IMR-90 (cell line): ENCODE measurements at regions not wholly inside any gene's neighbourhood (a gene's known extent, or its start where the extent isn't known, plus 50 kb on each side); places are given as distances from the start of the nearest gene placed in this dataset.

ENCODE experiments used
- ATAC-seq: fragments of 200-7000 bp; cut with Tn5 transposase; 2 replicates; pipeline ENCODE4 v1.9.1; 2020; ENCODE audit warnings: low read depth, mild to moderate bottlenecking, moderate library complexity
- BruUV-seq: library from RNA; stranded (reverse); fragments of 400-500 nt; replicated peaks from 2 replicates; lab custom pipeline; 2021; lab: Mats Ljungman, UMichigan
- CTCF ChIA-PET: fragments of 300-600 bp; formaldehyde crosslinking; extraction: SDS; loops from one replicate; lab custom pipeline; 2021; ENCODE audit warnings: antibody characterized with exemption; lab: Yijun Ruan, JAX
- POLR2A ChIA-PET: fragments of 300-600 bp; sonication (Branson Sonifier 250); formaldehyde crosslinking; loops from one replicate; lab custom pipeline; 2022; ENCODE audit warnings: antibody characterized with exemption; ENCODE audit not compliant: unreplicated experiment; lab: Charles Lee
- DNase-seq: peaks from one replicate; pipeline ENCODE4 v3.0.0; 2013
- H2AFZ ChIP-seq: replicated peaks from 2 replicates; pipeline ENCODE3; 2013; ENCODE audit warnings: low read length, mild to moderate bottlenecking; ENCODE audit not compliant: poor library complexity
- H2AK5ac ChIP-seq: 2 replicates; pipeline ENCODE4 v1.6.1; 2013; ENCODE audit warnings: low read depth, low read length, inconsistent platforms
- H2AK9ac ChIP-seq: replicated peaks from 2 replicates; pipeline ENCODE3; 2013; ENCODE audit warnings: mild to moderate bottlenecking, low read depth, low read length, moderate library complexity; ENCODE audit not compliant: poor library complexity
- H2BK120ac ChIP-seq: 2 replicates; pipeline ENCODE4 v1.6.1; 2013; ENCODE audit warnings: low read depth, low read length, inconsistent platforms
- H2BK15ac ChIP-seq: 3 replicates; pipeline ENCODE4 v1.6.1; 2013; ENCODE audit warnings: low read depth, low read length, inconsistent platforms
- H2BK20ac ChIP-seq: 2 replicates; pipeline ENCODE4 v1.6.1; 2013; ENCODE audit warnings: low read depth, mild to moderate bottlenecking, inconsistent platforms, low read length, moderate library complexity
- H2BK5ac ChIP-seq: 2 replicates; pipeline ENCODE4 v1.6.1; 2013; ENCODE audit warnings: mild to moderate bottlenecking, low read depth, low read length, inconsistent platforms; ENCODE audit not compliant: poor library complexity, severe bottlenecking
- H3K14ac ChIP-seq: replicated peaks from 2 replicates; pipeline ENCODE4 v1.6.1; 2013; ENCODE audit warnings: low read depth, low read length, inconsistent platforms
- H3K18ac ChIP-seq: 2 replicates; pipeline ENCODE4 v1.6.1; 2013; ENCODE audit warnings: low read depth, low read length, control low read depth
- H3K23ac ChIP-seq: 2 replicates; pipeline ENCODE4 v1.6.1; 2013; ENCODE audit warnings: low read depth, low read length, inconsistent platforms
- H3K27ac ChIP-seq: 2 replicates; pipeline ENCODE4 v1.5.1; 2013; ENCODE audit warnings: mild to moderate bottlenecking, control low read depth, low read length; ENCODE audit not compliant: insufficient read depth
- H3K27me3 ChIP-seq: 2 replicates; pipeline ENCODE4 v1.6.1; 2013; ENCODE audit warnings: low read length; ENCODE audit not compliant: control insufficient read depth, insufficient read depth
- H3K36me3 ChIP-seq: 2 replicates; pipeline ENCODE4 v1.6.1; 2013; ENCODE audit warnings: low read length, mixed read lengths; ENCODE audit not compliant: control insufficient read depth, insufficient read depth
- H3K4ac ChIP-seq: 2 replicates; pipeline ENCODE4 v1.6.1; 2013; ENCODE audit warnings: low read depth, low read length, inconsistent platforms
- H3K4me1 ChIP-seq: 2 replicates; pipeline ENCODE4 v1.6.1; 2013; ENCODE audit warnings: low read length, mixed read lengths; ENCODE audit not compliant: control insufficient read depth, insufficient read depth
- H3K4me2 ChIP-seq: 2 replicates; pipeline ENCODE4 v1.6.1; 2013; ENCODE audit warnings: low read depth, mild to moderate bottlenecking, control low read depth, low read length, moderate library complexity
- H3K4me3 ChIP-seq: 2 replicates; pipeline ENCODE4 v1.5.1; 2013; ENCODE audit warnings: low read depth, mild to moderate bottlenecking, control low read depth, low read length, moderate library complexity; ENCODE audit not compliant: insufficient read depth
- H3K56ac ChIP-seq: 2 replicates; pipeline ENCODE4 v1.6.1; 2013; ENCODE audit warnings: low read length, inconsistent platforms; ENCODE audit not compliant: insufficient read depth; ENCODE audit errors: extremely low read depth
- H3K79me1 ChIP-seq, 2 experiments: 2 replicates each; pipeline ENCODE4 v1.6.1; 2013; ENCODE audit warnings: low read length in 2 of 2, inconsistent platforms in 1 of 2, low read depth in 1 of 2
- H3K9ac ChIP-seq: 2 replicates; pipeline ENCODE4 v1.6.1; 2013; ENCODE audit warnings: low read depth, low read length, control low read depth
- H3K9me1 ChIP-seq: 2 replicates; pipeline ENCODE4 v1.6.1; 2013; ENCODE audit warnings: low read length, inconsistent platforms; ENCODE audit not compliant: insufficient read depth
- H3K9me3 ChIP-seq: 2 replicates; pipeline ENCODE4 v1.6.1; 2013; ENCODE audit warnings: low read length; ENCODE audit not compliant: control insufficient read depth, insufficient read depth
- H4K20me1 ChIP-seq: 2 replicates; pipeline ENCODE4 v1.6.1; 2013; ENCODE audit warnings: low read length, inconsistent platforms; ENCODE audit not compliant: insufficient read depth
- H4K5ac ChIP-seq: 2 replicates; pipeline ENCODE4 v1.6.1; 2013; ENCODE audit warnings: mild to moderate bottlenecking, low read depth, low read length, control low read depth
- H4K8ac ChIP-seq, 2 experiments: 2 replicates each; pipeline ENCODE4 v1.6.1; 2013; ENCODE audit warnings: low read depth in 2 of 2, low read length in 2 of 2, control low read depth in 1 of 2, inconsistent platforms in 1 of 2
- H4K91ac ChIP-seq: 2 replicates; pipeline ENCODE4 v1.6.1; 2013; ENCODE audit warnings: low read depth, low read length, inconsistent platforms; ENCODE audit not compliant: insufficient read depth
- BHLHE40 ChIP-seq: fragments of 150-350 bp; IDR thresholded peaks from 2 replicates; pipeline ENCODE4 v1.6.1; 2016; ENCODE audit warnings: mild to moderate bottlenecking, low read depth, low read length
- dilution Hi-C: fragments of 300-500 bp; cut with HindIII; formaldehyde crosslinking; loops from one replicate; pipeline ENCODE4 v1.14.3; 2018; ENCODE audit warnings: low sequenced_read_pairs; ENCODE audit not compliant: unreplicated experiment
- in situ Hi-C: fragments of 300-500 bp; cut with MboI; formaldehyde crosslinking; loops from 3 replicates; pipeline ENCODE4 v1.14.3; 2019; ENCODE audit warnings: low sequenced_read_pairs, inconsistent platforms, mixed read lengths
- intact Hi-C: fragments of 100-400 bp; cut with micrococcal nuclease; formaldehyde crosslinking; loops from 2 replicates; pipeline ENCODE4 v1.10.0; 2022

DNA sequence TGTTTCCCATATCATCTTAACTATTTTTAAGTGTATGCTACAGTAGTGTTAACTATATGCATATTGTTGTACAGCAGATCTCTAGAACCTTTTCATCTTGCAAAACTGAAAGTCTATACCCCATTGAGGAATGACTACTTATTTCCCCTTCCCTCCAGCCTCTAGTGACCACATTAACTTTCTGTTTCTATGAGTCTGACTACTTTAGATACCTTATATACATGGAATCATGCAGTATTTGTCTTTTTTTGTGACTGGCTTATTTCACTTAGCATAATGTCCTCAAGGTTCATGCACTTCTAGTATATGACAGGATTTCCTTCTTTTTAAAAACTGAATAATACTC lies 96.5 kb upstream of the BTG3 start:
- Histone ChIP-seq H2BK20ac (no peak overlapping the region), H2BK15ac (no peak overlapping the region), H3K56ac (no peak overlapping the region), H3K4me3 (no peak overlapping the region), H3K9ac (no peak overlapping the region), H3K27ac (no peak overlapping the region), H2AFZ (no peak overlapping the region), H3K36me3 (no peaks in the 10 kb centered on the region), H2AK5ac (no peak overlapping the region), H2BK5ac (no peak overlapping the region), H4K5ac (no peak overlapping the region), H3K4me1 (no peaks in the 10 kb centered on the region), H3K4me2 (no peak overlapping the region), H4K8ac (no peak overlapping the region; a peak in 1 of 4 replicates), H3K4ac (no peak overlapping the region), H3K9me3 (no peaks in the 10 kb centered on the region), H3K14ac (no peak overlapping the region), H3K9me1 (no peaks in the 10 kb centered on the region), H4K20me1 (no peaks in the 10 kb centered on the region), H3K18ac (no peak overlapping the region), H2AK9ac (no peak overlapping the region), H3K27me3 (no peaks in the 10 kb centered on the region), H3K23ac (no peak overlapping the region), H2BK120ac (no peak overlapping the region), H4K91ac (no peak overlapping the region), H3K79me1 (no peaks in the 10 kb centered on the region)
- in situ Hi-C loops = no loop called here
- intact Hi-C loops = no loop called here
- BruUV-seq = no TSS peak
- DNase-seq (no peak), ATAC-seq (no peak)
- POLR2A ChIA-PET = no interaction called here
- TF ChIP-seq BHLHE40 = no peak
- CTCF ChIA-PET = interaction anchor here (0.8 kb wide), 1 partner anchor 31 kb away, joined by 3 read pairs; no protein-coding TSS in a partner anchor
- dilution Hi-C loops = no loop called here
